ENCODE measurements at regions not wholly inside any gene's neighbourhood (a gene's known extent, or its start where the extent isn't known, plus 50 kb on each side); places are given as distances from the start of the nearest gene placed in this dataset.

DNA sequence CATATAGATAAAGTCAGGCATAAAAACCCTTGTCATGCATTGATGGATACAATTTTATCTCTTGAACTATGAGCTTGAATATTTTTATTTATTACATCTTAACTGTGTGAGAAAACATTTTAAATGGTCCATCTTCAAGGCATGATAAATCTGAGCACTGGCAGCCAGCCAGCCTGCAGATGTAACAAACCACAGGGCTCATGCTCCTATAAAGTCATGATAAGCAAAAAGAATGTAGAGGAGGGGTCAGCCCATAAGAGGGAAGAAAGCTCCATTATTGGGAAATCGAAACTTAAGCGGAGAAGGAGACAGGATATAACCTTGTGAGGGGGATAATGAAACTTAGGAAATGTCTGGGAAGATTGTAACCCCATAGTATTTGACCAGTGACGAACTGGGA lies 839.0 kb downstream of the LRRIQ3 start:
- TF ChIP-seq, protein P1, sequence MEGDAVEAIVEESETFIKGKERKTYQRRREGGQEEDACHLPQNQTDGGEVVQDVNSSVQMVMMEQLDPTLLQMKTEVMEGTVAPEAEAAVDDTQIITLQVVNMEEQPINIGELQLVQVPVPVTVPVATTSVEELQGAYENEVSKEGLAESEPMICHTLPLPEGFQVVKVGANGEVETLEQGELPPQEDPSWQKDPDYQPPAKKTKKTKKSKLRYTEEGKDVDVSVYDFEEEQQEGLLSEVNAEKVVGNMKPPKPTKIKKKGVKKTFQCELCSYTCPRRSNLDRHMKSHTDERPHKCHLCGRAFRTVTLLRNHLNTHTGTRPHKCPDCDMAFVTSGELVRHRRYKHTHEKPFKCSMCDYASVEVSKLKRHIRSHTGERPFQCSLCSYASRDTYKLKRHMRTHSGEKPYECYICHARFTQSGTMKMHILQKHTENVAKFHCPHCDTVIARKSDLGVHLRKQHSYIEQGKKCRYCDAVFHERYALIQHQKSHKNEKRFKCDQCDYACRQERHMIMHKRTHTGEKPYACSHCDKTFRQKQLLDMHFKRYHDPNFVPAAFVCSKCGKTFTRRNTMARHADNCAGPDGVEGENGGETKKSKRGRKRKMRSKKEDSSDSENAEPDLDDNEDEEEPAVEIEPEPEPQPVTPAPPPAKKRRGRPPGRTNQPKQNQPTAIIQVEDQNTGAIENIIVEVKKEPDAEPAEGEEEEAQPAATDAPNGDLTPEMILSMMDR (IDR thresholded peaks at IDR 0.05) = no peak
- no peak for TF ChIP-seq POLR2A (IDR thresholded peaks at IDR 0.05)

Measured in body of pancreas (tissue), 4 donors.